HepG2 (cell line): ENCODE measurements at regions not wholly inside any gene's neighbourhood (a gene's known extent, or its start where the extent isn't known, plus 50 kb on each side); places are given as distances from the start of the nearest gene placed in this dataset.

Source experiments
- ATAC-seq: fragments of 200-7000 bp; cut with Tn5 transposase; 3 replicates; pipeline ENCODE4 v1.9.1; 2020; ENCODE audit warnings: mild to moderate bottlenecking, moderate library complexity
- BruUV-seq: library from RNA; stranded (reverse); fragments of 400-500 nt; replicated peaks from 2 replicates; lab custom pipeline; 2021; lab: Mats Ljungman, UMichigan
- CTCF ChIA-PET: fragments of 300-600 bp; formaldehyde crosslinking; extraction: SDS; loops from one replicate; lab custom pipeline; 2021; ENCODE audit warnings: low total read pairs, inconsistent platforms, low intra/inter-chr PET ratio; lab: Yijun Ruan, JAX
- POLR2A ChIA-PET: fragments of 350-600 bp; sonication (Branson Sonifier 250); formaldehyde crosslinking; loops from one replicate; lab custom pipeline; 2020; ENCODE audit warnings: antibody characterized with exemption, inconsistent platforms; lab: Yijun Ruan, JAX
- DNase-seq: peaks from one replicate; pipeline ENCODE4 v3.0.0-alpha.2; 2015; ENCODE audit warnings: low spot score
- FAIRE-seq: peaks from 3 replicates; lab custom pipeline; 2011; peaks lifted over from hg19 to GRCh38; lab: Jason Lieb, UNC
- H2AFZ ChIP-seq: one replicate; pipeline ENCODE4 v1.6.1; 2011; ENCODE audit warnings: low read length, inconsistent platforms
- H3K27ac ChIP-seq: fragments of 300-600 bp; 3 replicates; pipeline ENCODE4 v1.8.0; 2011; ENCODE audit warnings: mixed run types, mild to moderate bottlenecking, mixed read lengths, low read length, inconsistent platforms; ENCODE audit not compliant: insufficient read depth; ENCODE audit errors: extremely low read length
- H3K27me3 ChIP-seq, 2 experiments: fragments of 200-600 bp in 1 of 2; 2 replicates in 1 of 2; 3 replicates in 1 of 2; pipeline versions ENCODE4 v1.6.0 to v1.8.0; 2011; ENCODE audit warnings: low read length in 2 of 2, mild to moderate bottlenecking in 2 of 2, moderate library complexity in 2 of 2, inconsistent platforms in 1 of 2; ENCODE audit not compliant: insufficient read depth in 2 of 2, control insufficient read depth in 1 of 2
- H3K36me3 ChIP-seq, 2 experiments: fragments of 200-600 bp in 1 of 2; replicated peaks in 1 of 2; 2 replicates in 1 of 2; 3 replicates in 1 of 2; pipeline versions ENCODE4 v1.5.1 to v1.8.0; 2011; ENCODE audit warnings: low read length in 2 of 2, inconsistent platforms in 1 of 2; ENCODE audit not compliant: insufficient read depth in 2 of 2, control insufficient read depth in 1 of 2
- H3K4me1 ChIP-seq: 2 replicates; pipeline ENCODE4 v1.5.1; 2012; ENCODE audit warnings: low read length, inconsistent platforms; ENCODE audit not compliant: insufficient read depth
- H3K4me2 ChIP-seq: 2 replicates; pipeline ENCODE4 v1.6.0; 2011; ENCODE audit warnings: low read depth, low read length, inconsistent platforms
- H3K4me3 ChIP-seq, 3 experiments: fragments of 200-600 bp in 1 of 3; sonication (generic), shearing (Covaris generic) in 1 of 3; replicated peaks in 1 of 3; 2 replicates each; pipeline ENCODE4 v1.5.1; 2011 to 2016; ENCODE audit warnings: low read length in 3 of 3, inconsistent platforms in 2 of 3, low read depth in 2 of 3, mild to moderate bottlenecking in 2 of 3, control low read depth in 1 of 3, mixed read lengths in 1 of 3; ENCODE audit not compliant: insufficient read depth in 1 of 3
- H3K79me2 ChIP-seq: one replicate; pipeline ENCODE4 v1.6.1; 2011; ENCODE audit warnings: low read length, inconsistent platforms; ENCODE audit not compliant: insufficient read depth
- H3K9ac ChIP-seq: 2 replicates; pipeline ENCODE4 v1.6.0; 2011; ENCODE audit warnings: mild to moderate bottlenecking, low read depth, low read length, inconsistent platforms; ENCODE audit not compliant: insufficient read depth
- H3K9me3 ChIP-seq: 2 replicates; pipeline ENCODE4 v1.5.1; 2012; ENCODE audit warnings: mild to moderate bottlenecking, low read length
- H4K20me1 ChIP-seq: 2 replicates; pipeline ENCODE4 v1.6.0; 2011; ENCODE audit warnings: inconsistent platforms, mild to moderate bottlenecking, low read length, moderate library complexity; ENCODE audit not compliant: insufficient read depth
- CC2D1A ChIP-seq: sonication (generic); formaldehyde crosslinking; IDR thresholded peaks from 2 replicates; pipeline ENCODE4 v1.8.1; 2023; ENCODE audit warnings: mild to moderate bottlenecking, missing genetic modification reagents
- JUN ChIP-seq: sonication (generic); formaldehyde crosslinking; IDR thresholded peaks from 2 replicates; pipeline ENCODE4 v1.4.0; 2020; ENCODE audit warnings: mild to moderate bottlenecking, missing genetic modification reagents
- KDM6A ChIP-seq: IDR thresholded peaks from 2 replicates; pipeline ENCODE4 v1.6.1; 2016; ENCODE audit warnings: low read depth
- NFIB ChIP-seq: sonication (generic); formaldehyde crosslinking; IDR thresholded peaks from 2 replicates; pipeline ENCODE4 v1.9.0; 2021; ENCODE audit warnings: missing genetic modification reagents, mild to moderate bottlenecking, borderline replicate concordance
- PTBP1 ChIP-seq: fragments of 200-400 bp; formaldehyde crosslinking; IDR thresholded peaks from 2 replicates; pipeline ENCODE4 v1.6.1; 2018; ENCODE audit warnings: low read length, low read depth; ENCODE audit not compliant: poor library complexity, severe bottlenecking
- SNAPC2 ChIP-seq: sonication (generic); formaldehyde crosslinking; IDR thresholded peaks from 2 replicates; pipeline ENCODE4 v1.8.1; 2022; ENCODE audit warnings: mild to moderate bottlenecking, missing genetic modification reagents
- SOX5 ChIP-seq: IDR thresholded peaks from 2 replicates; pipeline ENCODE4 v1.6.1; 2016; ENCODE audit warnings: borderline replicate concordance
- STAG1 ChIP-seq: sonication (generic); formaldehyde crosslinking; IDR thresholded peaks from 2 replicates; pipeline ENCODE4 v1.4.0; 2020; ENCODE audit warnings: missing genetic modification reagents
- TEAD2 ChIP-seq: sonication (generic); formaldehyde crosslinking; IDR thresholded peaks from 2 replicates; pipeline ENCODE4 v1.9.0; 2021; ENCODE audit warnings: missing genetic modification reagents
- TOPORS ChIP-seq: sonication (generic); formaldehyde crosslinking; IDR thresholded peaks from 2 replicates; pipeline ENCODE4 v1.8.0; 2023; ENCODE audit warnings: mild to moderate bottlenecking, missing genetic modification reagents
- ZNF605 ChIP-seq: sonication (generic); formaldehyde crosslinking; IDR thresholded peaks from 2 replicates; pipeline ENCODE4 v1.8.0; 2022; ENCODE audit warnings: mild to moderate bottlenecking, missing genetic modification reagents
- WGBS: methylation state at CpG from one replicate; pipeline ENCODE4 v1.1.6; 2017; ENCODE audit warnings: low lambda C conversion rate; 5-methylcytosine and 5-hydroxymethylcytosine counted together
- in situ Hi-C: cut with HindIII; loops from 2 replicates; pipeline ENCODE4 v1.10.0; 2017; ENCODE audit warnings: low pct_unique_long_range_greater_than_20kb; ENCODE audit not compliant: extremely low pct_ligation_motif_present
- intact Hi-C: fragments of 100-400 bp; cut with micrococcal nuclease; formaldehyde crosslinking; loops from one replicate; pipeline ENCODE4 v1.10.0; 2022; ENCODE audit not compliant: unreplicated experiment
- TF ChIP-seq, protein P1 (sequence below): sonication (generic); formaldehyde crosslinking; IDR thresholded peaks from 2 replicates; pipeline ENCODE4 v1.8.0; 2022; ENCODE audit warnings: mild to moderate bottlenecking, missing genetic modification reagents; ENCODE audit not compliant: insufficient replicate concordance
- TF ChIP-seq, protein P2 (sequence below): sonication (generic); formaldehyde crosslinking; IDR thresholded peaks from 2 replicates; pipeline ENCODE4 v1.5.0; 2020; ENCODE audit warnings: mild to moderate bottlenecking, missing genetic modification reagents, moderate library complexity

DNA sequence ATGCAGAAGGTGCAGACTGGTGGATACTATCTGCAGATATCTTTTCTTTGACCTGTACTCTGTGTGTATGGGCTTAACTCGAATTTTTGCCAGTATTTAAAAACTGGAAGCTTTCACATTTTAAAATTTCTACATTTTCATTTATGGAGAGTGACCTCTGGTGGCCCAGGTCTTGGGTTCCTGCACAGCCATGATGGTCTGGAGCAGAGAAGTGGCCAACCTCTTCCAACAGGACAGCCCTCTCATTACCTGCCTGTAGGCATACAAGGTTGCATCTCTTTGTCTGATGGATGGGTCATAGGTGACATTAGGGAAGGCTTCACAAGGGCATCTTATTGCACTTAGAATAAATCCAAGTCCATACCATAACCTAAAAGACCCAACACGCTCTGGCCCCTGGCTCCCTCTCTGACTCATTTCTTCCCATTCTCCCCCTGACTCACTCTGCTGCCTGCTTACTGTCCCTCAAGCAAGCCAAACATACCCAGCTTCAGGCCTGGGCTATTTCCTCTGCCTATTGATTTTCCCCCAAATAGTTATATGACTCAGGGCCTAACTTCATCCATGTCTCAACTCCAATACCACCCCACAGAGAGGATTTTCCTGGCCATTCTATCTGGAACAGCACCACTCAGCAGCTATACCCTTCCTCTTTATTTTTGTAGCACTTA is 113.3 kb upstream of the SLC1A3 start:
- intact Hi-C loops, result no loop called here
- no TSS peak for BruUV-seq
- ATAC-seq, result peak; percentile 45; the same call in 1 of the 3 replicates

DNA sequence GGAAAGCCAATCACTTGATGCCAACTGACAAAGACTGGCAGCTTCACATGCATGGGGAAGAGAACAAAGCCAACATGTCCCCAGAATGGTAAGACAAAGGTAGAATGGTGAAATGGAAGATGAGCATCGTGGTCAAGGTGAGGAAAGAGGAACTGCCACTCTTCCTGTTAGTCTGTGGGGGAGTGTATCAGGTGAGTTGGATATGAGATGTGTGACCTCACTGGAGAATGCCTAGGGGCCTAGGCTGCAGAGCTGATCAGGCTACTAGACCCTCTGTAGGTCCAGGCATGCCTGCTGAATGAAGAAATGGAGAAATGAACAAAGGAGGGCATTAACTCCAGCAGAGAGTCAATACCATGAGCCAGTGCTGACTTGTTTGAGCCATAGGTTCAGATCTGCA is 112.4 kb upstream of the SLC1A3 start:
- in situ Hi-C loops, result no loop called here
- WGBS, result 0% methylated on average over 1 of the region's 1 CpG
- DNase-seq (no peak), ATAC-seq (no peak), FAIRE-seq (no peak)
- CTCF ChIA-PET, result no interaction called here
- H2AFZ ChIP-seq, result no peak overlapping the region
- H3K4me3 ChIP-seq, result no peak overlapping the region
- no peaks in the 10 kb centered on the region for H3K36me3 ChIP-seq
- BruUV-seq, result no TSS peak
- no peaks in the 10 kb centered on the region for H3K79me2 ChIP-seq
- no peak overlapping the region for H3K4me2 ChIP-seq
- no peaks in the 10 kb centered on the region for H3K9me3 ChIP-seq
- POLR2A ChIA-PET, result no interaction called here
- no peaks in the 10 kb centered on the region for H3K4me1 ChIP-seq
- no peak overlapping the region for H3K9ac ChIP-seq
- H4K20me1 ChIP-seq, result no peaks in the 10 kb centered on the region
- intact Hi-C loops, result no loop called here
- H3K27ac ChIP-seq, result no peak overlapping the region
- no peaks in the 10 kb centered on the region for H3K27me3 ChIP-seq
- TF ChIP-seq, protein P1, sequence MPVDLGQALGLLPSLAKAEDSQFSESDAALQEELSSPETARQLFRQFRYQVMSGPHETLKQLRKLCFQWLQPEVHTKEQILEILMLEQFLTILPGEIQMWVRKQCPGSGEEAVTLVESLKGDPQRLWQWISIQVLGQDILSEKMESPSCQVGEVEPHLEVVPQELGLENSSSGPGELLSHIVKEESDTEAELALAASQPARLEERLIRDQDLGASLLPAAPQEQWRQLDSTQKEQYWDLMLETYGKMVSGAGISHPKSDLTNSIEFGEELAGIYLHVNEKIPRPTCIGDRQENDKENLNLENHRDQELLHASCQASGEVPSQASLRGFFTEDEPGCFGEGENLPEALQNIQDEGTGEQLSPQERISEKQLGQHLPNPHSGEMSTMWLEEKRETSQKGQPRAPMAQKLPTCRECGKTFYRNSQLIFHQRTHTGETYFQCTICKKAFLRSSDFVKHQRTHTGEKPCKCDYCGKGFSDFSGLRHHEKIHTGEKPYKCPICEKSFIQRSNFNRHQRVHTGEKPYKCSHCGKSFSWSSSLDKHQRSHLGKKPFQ (CRISPR knock-in tag), result no peak
- TF ChIP-seq KDM6A (no peak), ZNF605 (CRISPR knock-in tag) (no peak), TEAD2 (CRISPR knock-in tag) (no peak), PTBP1 (no peak), NFIB (CRISPR knock-in tag) (no peak), SNAPC2 (CRISPR knock-in tag) (no peak), CC2D1A (CRISPR knock-in tag) (no peak), SOX5 (CRISPR knock-in tag) (no peak)

More for the DNA sequence above, 113.3 kb upstream of the SLC1A3 start:
- ChIA-PET POLR2A (no interaction called here), CTCF (interaction anchor here (0.6 kb wide), 1 partner anchor 79 kb away, joined by 4 read pairs; no protein-coding TSS in a partner anchor)
- Histone ChIP-seq H3K9me3 (no peaks in the 10 kb centered on the region), H3K4me2 (no peak overlapping the region), H3K9ac (no peak overlapping the region), H3K4me3 (no peak overlapping the region), H4K20me1 (no peaks in the 10 kb centered on the region), H3K27me3 (no peaks in the 10 kb centered on the region), H3K4me1 (no peaks in the 10 kb centered on the region), H2AFZ (no peak overlapping the region), H3K27ac (no peak overlapping the region), H3K79me2 (no peaks in the 10 kb centered on the region), H3K36me3 (no peaks in the 10 kb centered on the region)
- WGBS, result 0% methylated on average over 2 of the region's 2 CpGs
- FAIRE-seq (no peak), DNase-seq (no peak)
- TF ChIP-seq, protein P2, sequence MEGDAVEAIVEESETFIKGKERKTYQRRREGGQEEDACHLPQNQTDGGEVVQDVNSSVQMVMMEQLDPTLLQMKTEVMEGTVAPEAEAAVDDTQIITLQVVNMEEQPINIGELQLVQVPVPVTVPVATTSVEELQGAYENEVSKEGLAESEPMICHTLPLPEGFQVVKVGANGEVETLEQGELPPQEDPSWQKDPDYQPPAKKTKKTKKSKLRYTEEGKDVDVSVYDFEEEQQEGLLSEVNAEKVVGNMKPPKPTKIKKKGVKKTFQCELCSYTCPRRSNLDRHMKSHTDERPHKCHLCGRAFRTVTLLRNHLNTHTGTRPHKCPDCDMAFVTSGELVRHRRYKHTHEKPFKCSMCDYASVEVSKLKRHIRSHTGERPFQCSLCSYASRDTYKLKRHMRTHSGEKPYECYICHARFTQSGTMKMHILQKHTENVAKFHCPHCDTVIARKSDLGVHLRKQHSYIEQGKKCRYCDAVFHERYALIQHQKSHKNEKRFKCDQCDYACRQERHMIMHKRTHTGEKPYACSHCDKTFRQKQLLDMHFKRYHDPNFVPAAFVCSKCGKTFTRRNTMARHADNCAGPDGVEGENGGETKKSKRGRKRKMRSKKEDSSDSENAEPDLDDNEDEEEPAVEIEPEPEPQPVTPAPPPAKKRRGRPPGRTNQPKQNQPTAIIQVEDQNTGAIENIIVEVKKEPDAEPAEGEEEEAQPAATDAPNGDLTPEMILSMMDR, result peak; percentile 13; the same call in 1 of the 2 replicates
- TF ChIP-seq JUN (CRISPR knock-in tag) (no peak), STAG1 (CRISPR knock-in tag) (peak; percentile 18; the same call in 1 of the 2 replicates), TOPORS (CRISPR knock-in tag) (no peak)
- in situ Hi-C loops, result no loop called here
